ENCODE measurements at regions not wholly inside any gene's neighbourhood (a gene's known extent, or its start where the extent isn't known, plus 50 kb on each side); places are given as distances from the start of the nearest gene placed in this dataset.

DNA sequence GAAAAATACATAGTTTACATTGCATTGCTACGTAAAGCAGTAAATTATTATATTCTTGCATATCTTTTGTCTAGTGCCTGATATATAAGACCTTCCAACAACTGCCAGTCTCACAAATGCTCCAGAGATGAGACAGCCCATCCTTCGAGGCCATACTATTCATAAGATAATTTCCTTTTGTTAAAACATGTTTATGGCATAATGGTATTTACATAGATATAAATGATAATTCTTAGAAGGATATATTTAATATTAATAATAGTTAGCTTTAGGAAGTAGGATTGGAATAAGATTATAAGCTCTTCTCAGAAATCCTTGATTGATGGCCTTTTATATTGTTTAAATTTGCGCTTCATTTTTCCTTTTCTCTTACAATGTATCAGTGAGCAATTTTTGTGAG lies 1410.1 kb upstream of the MIR17HG start:
- no peak for TF ChIP-seq POLR2A (IDR thresholded peaks at IDR 0.05; ENCODE audit: low read length)
- no peak for TF ChIP-seq GATA1 (IDR thresholded peaks at IDR 0.05; ENCODE audit: low read depth, low read length)

Measured in erythroblast (primary cell).